HG03159 (cell line): ENCODE measurements at regions not wholly inside any gene's neighbourhood (a gene's known extent, or its start where the extent isn't known, plus 50 kb on each side); places are given as distances from the start of the nearest gene placed in this dataset.

Source experiments
- ATAC-seq: cut with Tn5 transposase; IDR thresholded peaks from one replicate; pipeline ENCODE4 v1.9.1; 2021; ENCODE audit warnings: mild to moderate bottlenecking, moderate library complexity; ENCODE audit not compliant: unreplicated experiment

GRCh38 chr22:49099089-49099488, 728.6 kb downstream of the BRD1 start:
- no peak for ATAC-seq

- no peak for ATAC-seq
Observed at GRCh38 chr22:49097966-49098365, 729.7 kb downstream of the BRD1 start.

GRCh38 chr22:49097171-49097925, 730.3 kb downstream of the BRD1 start:
- no peak for ATAC-seq

- no peak for ATAC-seq
Observed at GRCh38 chr22:49096476-49096875, 731.2 kb downstream of the BRD1 start.

GRCh38 chr22:49095366-49095765, 732.3 kb downstream of the BRD1 start:
- no peak for ATAC-seq

GRCh38 chr22:49094858-49095257, 732.8 kb downstream of the BRD1 start:
- ATAC-seq = no peak

GRCh38 chr22:49094151-49094550, 733.5 kb downstream of the BRD1 start:
- ATAC-seq = no peak

GRCh38 chr22:49093192-49093880, 734.3 kb downstream of the BRD1 start:
- no peak for ATAC-seq

GRCh38 chr22:49092716-49093115, 735.0 kb downstream of the BRD1 start:
- ATAC-seq = no peak

GRCh38 chr22:49091917-49092545, 735.6 kb downstream of the BRD1 start:
- no peak for ATAC-seq

- no peak for ATAC-seq
Observed at GRCh38 chr22:49091451-49091850, 736.2 kb downstream of the BRD1 start.

GRCh38 chr22:49090853-49091135, 736.9 kb downstream of the BRD1 start:
- ATAC-seq = no peak

- no peak for ATAC-seq
Observed at GRCh38 chr22:49090061-49090852, 737.4 kb downstream of the BRD1 start.

GRCh38 chr22:49088801-49089791, 738.6 kb downstream of the BRD1 start:
- no peak for ATAC-seq

GRCh38 chr22:49087716-49088601, 739.7 kb downstream of the BRD1 start:
- no peak for ATAC-seq

GRCh38 chr22:49087198-49087597, 740.5 kb downstream of the BRD1 start:
- no peak for ATAC-seq

GRCh38 chr22:49086606-49087157, 741.0 kb downstream of the BRD1 start:
- ATAC-seq = no peak

GRCh38 chr22:49086181-49086580, 741.5 kb downstream of the BRD1 start:
- ATAC-seq = no peak

GRCh38 chr22:49084206-49084605, 743.5 kb downstream of the BRD1 start:
- no peak for ATAC-seq
